ENCODE measurements at regions not wholly inside any gene's neighbourhood (a gene's known extent, or its start where the extent isn't known, plus 50 kb on each side); places are given as distances from the start of the nearest gene placed in this dataset.

DNA sequence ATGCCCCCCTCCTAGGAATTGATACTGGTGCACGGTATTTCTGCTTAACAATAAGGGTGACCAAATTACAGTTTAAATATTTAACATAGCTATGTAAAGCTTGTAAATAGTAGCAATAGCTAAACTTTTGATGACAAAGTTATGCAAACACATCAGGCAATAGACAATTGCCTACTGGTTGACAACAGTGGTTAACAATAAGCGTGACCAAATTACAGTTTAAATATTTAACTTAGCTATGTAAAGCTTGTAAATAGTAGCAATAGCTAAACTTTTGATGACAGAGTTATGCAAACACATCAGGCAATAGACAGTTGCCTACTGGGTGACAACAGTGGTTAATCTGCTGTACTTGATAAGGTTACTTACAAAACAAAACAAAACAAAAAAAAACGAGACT lies 886.5 kb upstream of the FLRT2 start:
- TF ChIP-seq POLR2AphosphoS5 (IDR thresholded peaks at IDR 0.05; ENCODE audit: insufficient read depth in 1 of 2, low read depth in 1 of 2): no peak
- TF ChIP-seq, protein P1, sequence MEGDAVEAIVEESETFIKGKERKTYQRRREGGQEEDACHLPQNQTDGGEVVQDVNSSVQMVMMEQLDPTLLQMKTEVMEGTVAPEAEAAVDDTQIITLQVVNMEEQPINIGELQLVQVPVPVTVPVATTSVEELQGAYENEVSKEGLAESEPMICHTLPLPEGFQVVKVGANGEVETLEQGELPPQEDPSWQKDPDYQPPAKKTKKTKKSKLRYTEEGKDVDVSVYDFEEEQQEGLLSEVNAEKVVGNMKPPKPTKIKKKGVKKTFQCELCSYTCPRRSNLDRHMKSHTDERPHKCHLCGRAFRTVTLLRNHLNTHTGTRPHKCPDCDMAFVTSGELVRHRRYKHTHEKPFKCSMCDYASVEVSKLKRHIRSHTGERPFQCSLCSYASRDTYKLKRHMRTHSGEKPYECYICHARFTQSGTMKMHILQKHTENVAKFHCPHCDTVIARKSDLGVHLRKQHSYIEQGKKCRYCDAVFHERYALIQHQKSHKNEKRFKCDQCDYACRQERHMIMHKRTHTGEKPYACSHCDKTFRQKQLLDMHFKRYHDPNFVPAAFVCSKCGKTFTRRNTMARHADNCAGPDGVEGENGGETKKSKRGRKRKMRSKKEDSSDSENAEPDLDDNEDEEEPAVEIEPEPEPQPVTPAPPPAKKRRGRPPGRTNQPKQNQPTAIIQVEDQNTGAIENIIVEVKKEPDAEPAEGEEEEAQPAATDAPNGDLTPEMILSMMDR (IDR thresholded peaks at IDR 0.05): no peak

All from vagina (tissue), 2 donors.